H1 (cell line): ENCODE measurements at regions not wholly inside any gene's neighbourhood (a gene's known extent, or its start where the extent isn't known, plus 50 kb on each side); places are given as distances from the start of the nearest gene placed in this dataset.

Experiments used
- ASH2L ChIP-seq: fragments of 200-600, 300-600 bp; sonication (generic); IDR thresholded peaks from one replicate; pipeline ENCODE4 v1.7.1; 2017; ENCODE audit warnings: low read length
- BCL11A ChIP-seq, 2 experiments: IDR thresholded peaks; one replicate each; pipeline ENCODE4 v1.6.1; 2011; ENCODE audit warnings: low read depth in 2 of 2, low read length in 2 of 2, mild to moderate bottlenecking in 2 of 2
- CEBPB ChIP-seq: IDR thresholded peaks from 2 replicates; pipeline ENCODE4 v1.6.1; 2012; ENCODE audit warnings: low read depth, low read length
- CHD2 ChIP-seq: IDR thresholded peaks from 2 replicates; pipeline ENCODE4 v1.6.1; 2012; ENCODE audit warnings: low read length, improper control_type of control experiment
- CTBP2 ChIP-seq: IDR thresholded peaks from 2 replicates; pipeline ENCODE4 v1.7.0; 2011; ENCODE audit warnings: borderline replicate concordance, mild to moderate bottlenecking, moderate library complexity, mixed read lengths, low read length; ENCODE audit not compliant: insufficient read depth, insufficient read length
- EGR1 ChIP-seq: IDR thresholded peaks from 2 replicates; pipeline ENCODE4 v1.6.1; 2011; ENCODE audit warnings: low read depth, low read length, borderline replicate concordance
- EZH2 ChIP-seq: fragments of 200-600 bp; sonication (generic); IDR thresholded peaks from 2 replicates; pipeline ENCODE4 v1.7.1; 2012; ENCODE audit warnings: low read depth, mild to moderate bottlenecking, moderate library complexity, low read length, inconsistent platforms; ENCODE audit not compliant: severe bottlenecking
- GTF2F1 ChIP-seq: IDR thresholded peaks from 2 replicates; pipeline ENCODE4 v1.6.1; 2012; ENCODE audit warnings: low read depth, low read length, improper control_type of control experiment, borderline replicate concordance
- HDAC6 ChIP-seq: IDR thresholded peaks from one replicate; pipeline ENCODE4 v1.7.1; 2012; ENCODE audit warnings: low read depth, mild to moderate bottlenecking, inconsistent platforms, low read length, moderate library complexity
- JUND ChIP-seq: IDR thresholded peaks from 2 replicates; pipeline ENCODE4 v1.6.1; 2011; ENCODE audit warnings: mild to moderate bottlenecking, improper control_type of control experiment, low read length
- KDM5A ChIP-seq: fragments of 200-600 bp; IDR thresholded peaks from 2 replicates; pipeline ENCODE4 v1.7.1; 2012; ENCODE audit warnings: mild to moderate bottlenecking, low read length, inconsistent platforms, mixed read lengths
- MAX ChIP-seq: IDR thresholded peaks from 2 replicates; pipeline ENCODE4 v1.6.1; 2012; ENCODE audit warnings: inconsistent platforms
- PHF8 ChIP-seq: fragments of 200-600 bp; sonication (generic); conservative IDR thresholded peaks from 2 replicates; pipeline ENCODE4 v1.7.1; 2012; ENCODE audit warnings: low read depth, mild to moderate bottlenecking, inconsistent platforms, low read length, moderate library complexity
- RAD21 ChIP-seq, 2 experiments: IDR thresholded peaks in 1 of 2; conservative IDR thresholded peaks in 1 of 2; 2 replicates each; pipeline ENCODE4 v1.6.1; 2011; ENCODE audit warnings: low read depth in 2 of 2, low read length in 2 of 2, improper control_type of control experiment in 1 of 2, inconsistent platforms in 1 of 2, mild to moderate bottlenecking in 1 of 2, moderate library complexity in 1 of 2
- RNF2 ChIP-seq: fragments of 200-900, 300-1000 bp; sonication (generic); IDR thresholded peaks from 2 replicates; pipeline ENCODE4 v1.7.1; 2016; ENCODE audit warnings: borderline replicate concordance, low read depth, mild to moderate bottlenecking, antibody characterized with exemption, low read length; ENCODE audit not compliant: poor library complexity, severe bottlenecking; ENCODE audit errors: missing control alignments
- RXRA ChIP-seq: IDR thresholded peaks from 2 replicates; pipeline ENCODE4 v1.6.1; 2011; ENCODE audit warnings: low read depth, mild to moderate bottlenecking, low read length, moderate library complexity; ENCODE audit not compliant: insufficient read depth
- SIN3A ChIP-seq, 2 experiments: IDR thresholded peaks in 1 of 2; conservative IDR thresholded peaks in 1 of 2; 2 replicates each; pipeline ENCODE4 v1.6.1; 2011 to 2012; ENCODE audit warnings: low read length in 2 of 2, improper control_type of control experiment in 1 of 2, low read depth in 1 of 2, mild to moderate bottlenecking in 1 of 2
- SP1 ChIP-seq: IDR thresholded peaks from 2 replicates; pipeline ENCODE4 v1.6.1; 2011; ENCODE audit warnings: low read depth, low read length
- SP2 ChIP-seq: IDR thresholded peaks from 2 replicates; pipeline ENCODE4 v1.6.1; 2012; ENCODE audit warnings: mild to moderate bottlenecking, low read length, inconsistent platforms
- SUZ12 ChIP-seq: fragments of 200-600 bp; sonication (generic); IDR thresholded peaks from 2 replicates; pipeline ENCODE4 v1.6.1; 2012; ENCODE audit warnings: mild to moderate bottlenecking, inconsistent platforms, low read length, moderate library complexity, mixed read lengths
- TBP ChIP-seq: IDR thresholded peaks from 2 replicates; pipeline ENCODE4 v1.6.1; 2011; ENCODE audit warnings: low read depth, low read length, improper control_type of control experiment
- ZNF274 ChIP-seq: IDR thresholded peaks from 2 replicates; pipeline ENCODE4 v1.7.0; 2012; ENCODE audit warnings: low read length, borderline replicate concordance; ENCODE audit errors: extremely low read depth

- TF ChIP-seq SP1 (peak; percentile 67), JUND (no peak), ASH2L (no peak), CEBPB (no peak), ZNF274 (no peak), HDAC6 (no peak), SUZ12 (peak; percentile 43; the same call in 1 of the 2 replicates), RAD21 (IDR thresholded peaks at IDR 0.05 in 1 of 2, conservative IDR thresholded peaks at IDR 0.05 in 1 of 2; ENCODE audit: low read depth in 2 of 2, low read length in 2 of 2) (no peak), EGR1 (0 out of 2 replicates have a peak, but pooled peaks have one; percentile 6), KDM5A (no peak), SP2 (no peak), EZH2 (peak; percentile 44), CHD2 (no peak), CTBP2 (no peak), GTF2F1 (0 out of 2 replicates have a peak, but pooled peaks have one; percentile 3), RXRA (no peak), BCL11A (IDR thresholded peaks at IDR 0.05; ENCODE audit: low read depth in 2 of 2, low read length in 2 of 2) (no peak), PHF8 (peak; percentile 62), RNF2 (no peak), MAX (peak; percentile 70), SIN3A (conservative IDR thresholded peaks at IDR 0.05 in 1 of 2, IDR thresholded peaks at IDR 0.05 in 1 of 2; ENCODE audit: low read depth in 1 of 2, low read length in 2 of 2) (no peak), TBP (peak; percentile 54)
Observed at GRCh38 chr11:119584193-119585042, 144.6 kb downstream of the NECTIN1 start (continued).
